HS-5 (cell line): ENCODE measurements at regions not wholly inside any gene's neighbourhood (a gene's known extent, or its start where the extent isn't known, plus 50 kb on each side); places are given as distances from the start of the nearest gene placed in this dataset.
"Not testable (repeated sequence)": the region's sequence is repeated elsewhere in the genome, so short reads cannot be mapped to it uniquely, and the experiment has no call there.

Experiments
- DNase-seq: peaks from one replicate; pipeline ENCODE4 v3.0.0-alpha.2; 2012; ENCODE audit warnings: low read depth

GRCh38 chr14:22152161-22152870, 436.7 kb downstream of the DAD1 start:
- no peak for DNase-seq

GRCh38 chr14:22151121-22151520, 437.9 kb downstream of the DAD1 start:
- DNase-seq = no peak

GRCh38 chr14:22149058-22149457, 440.0 kb downstream of the DAD1 start:
- DNase-seq = no peak

DNA sequence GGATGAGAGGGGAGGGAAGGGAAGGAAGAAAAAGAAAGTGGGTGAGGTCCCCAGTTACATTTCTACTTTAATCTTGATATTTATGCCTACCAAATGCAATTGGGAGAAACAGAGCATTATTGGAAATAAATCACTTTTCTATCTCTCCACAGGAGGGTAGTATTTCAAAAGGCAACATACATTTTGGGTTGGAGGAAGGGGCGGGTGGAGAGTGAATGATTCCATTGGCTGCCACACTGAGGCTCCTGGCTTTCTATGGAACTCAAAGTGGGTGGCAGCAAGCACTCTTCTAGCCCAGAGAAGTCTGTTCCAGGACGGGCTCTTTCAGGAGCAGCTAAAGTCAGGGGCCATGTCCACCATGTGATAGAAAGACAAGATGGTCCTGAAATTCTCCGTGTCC, 441.3 kb downstream of the DAD1 start:
- DNase-seq = no peak

DNA sequence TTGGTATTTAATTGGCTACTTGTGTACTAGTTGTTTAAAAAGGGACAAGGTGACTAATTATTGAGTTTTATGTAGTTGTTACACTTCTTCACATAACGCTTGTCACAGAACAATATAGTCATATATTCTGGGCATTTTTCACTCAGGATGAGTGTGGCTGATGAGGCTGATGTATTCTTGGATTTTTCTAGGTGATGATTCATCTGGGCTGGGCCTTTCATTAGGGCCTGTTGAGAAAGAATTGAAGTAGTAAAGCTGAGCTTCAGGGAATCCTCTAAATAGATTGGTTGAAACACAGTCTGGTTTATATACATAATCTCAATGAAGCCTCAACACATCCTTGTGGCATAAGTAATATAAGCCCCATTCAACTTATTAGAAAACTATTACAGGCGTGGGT, 445.7 kb downstream of the DAD1 start:
- no peak for DNase-seq

DNA sequence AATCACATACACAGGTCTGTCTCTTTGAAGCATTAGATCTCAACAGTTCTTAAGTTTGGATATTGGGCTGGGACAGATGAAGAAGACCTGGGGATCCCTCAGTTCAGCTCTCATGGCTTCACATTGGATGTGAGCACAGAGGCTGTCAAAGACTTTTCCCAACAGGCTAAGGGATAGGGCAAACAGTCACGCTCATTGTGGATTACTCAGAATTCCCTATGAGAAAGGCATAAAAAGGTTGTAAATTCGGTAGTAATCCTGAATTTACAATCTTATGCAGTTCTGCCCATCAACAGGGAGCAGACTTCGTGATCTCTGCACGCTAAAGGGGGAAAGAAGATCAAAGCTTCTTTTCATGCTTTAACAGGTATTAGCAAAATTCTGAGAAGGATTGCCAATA, 448.4 kb downstream of the DAD1 start:
- no peak for DNase-seq

- DNase-seq = no peak
These were observed 457.1 kb downstream of the DAD1 start for GRCh38 chr14:22131749-22132476.

DNA sequence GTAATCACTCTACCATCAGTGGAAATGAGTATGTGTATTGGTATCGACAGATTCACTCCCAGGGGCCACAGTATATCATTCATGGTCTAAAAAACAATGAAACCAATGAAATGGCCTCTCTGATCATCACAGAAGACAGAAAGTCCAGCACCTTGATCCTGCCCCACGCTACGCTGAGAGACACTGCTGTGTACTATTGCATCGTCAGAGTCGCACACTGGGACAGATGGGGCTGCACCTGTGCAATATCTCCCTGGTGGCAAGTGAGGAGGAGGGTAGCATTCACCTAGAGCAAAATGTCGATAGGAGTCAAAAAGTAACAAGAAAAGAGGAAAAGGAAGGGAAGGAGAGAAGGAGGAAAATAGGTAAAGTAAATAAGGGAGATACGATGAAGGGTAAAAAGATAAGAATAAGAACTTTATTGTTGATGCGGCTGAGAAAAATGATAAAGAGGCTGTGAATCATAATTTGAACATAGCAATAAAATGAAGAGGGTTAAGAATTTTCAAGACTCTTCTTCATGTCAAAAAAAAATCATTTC, 450.5 kb upstream of the OR4E1 start:
- DNase-seq = no peak

- DNase-seq = no peak
These were observed 449.4 kb upstream of the OR4E1 start for GRCh38 chr14:22122829-22123560.

GRCh38 chr14:22122227-22122818, 448.7 kb upstream of the OR4E1 start:
- no peak for DNase-seq

- DNase-seq = no peak
These were observed 445.4 kb upstream of the OR4E1 start for GRCh38 chr14:22118899-22119477.

DNA sequence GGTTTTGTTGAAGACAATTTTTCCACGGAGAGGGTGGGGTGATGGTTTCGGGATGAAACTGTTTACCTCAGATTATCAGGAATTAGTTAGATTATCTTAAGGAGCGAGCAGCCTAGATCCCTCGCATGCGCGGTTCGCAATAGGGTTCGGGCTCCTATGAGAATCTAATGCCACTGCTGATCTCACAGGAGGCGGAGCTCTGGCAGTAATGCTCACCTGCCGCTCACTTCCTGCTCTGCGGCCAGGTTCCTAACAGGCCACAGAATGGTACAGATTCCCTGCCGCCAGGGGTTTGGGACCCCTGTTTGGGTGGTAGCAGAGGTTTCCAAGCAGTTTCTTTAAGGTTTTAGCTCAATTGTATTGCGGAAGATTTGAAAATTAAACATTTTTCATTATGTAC, 439.8 kb upstream of the OR4E1 start:
- DNase-seq = no peak

DNA sequence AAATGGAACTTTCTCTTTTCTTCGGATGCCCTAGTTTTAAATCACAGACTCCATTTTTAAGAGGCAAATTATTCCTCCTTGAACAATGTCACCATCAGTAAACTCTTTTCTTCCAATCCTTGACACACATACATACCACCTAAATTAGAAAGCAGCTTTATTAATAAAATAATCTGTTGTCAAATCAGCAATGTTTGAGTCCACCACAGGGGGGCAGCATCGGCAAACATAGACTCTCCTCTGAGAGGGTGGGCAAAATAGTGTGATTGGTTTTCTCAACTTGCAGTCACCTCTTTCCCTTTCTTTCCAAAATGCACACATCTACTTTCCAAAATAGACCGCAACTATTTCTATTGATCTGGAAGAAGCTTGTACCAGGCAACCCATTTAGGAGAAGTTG, 438.4 kb upstream of the OR4E1 start:
- DNase-seq = no peak

GRCh38 chr14:22107753-22108152, 434.1 kb upstream of the OR4E1 start:
- DNase-seq = no peak

DNA sequence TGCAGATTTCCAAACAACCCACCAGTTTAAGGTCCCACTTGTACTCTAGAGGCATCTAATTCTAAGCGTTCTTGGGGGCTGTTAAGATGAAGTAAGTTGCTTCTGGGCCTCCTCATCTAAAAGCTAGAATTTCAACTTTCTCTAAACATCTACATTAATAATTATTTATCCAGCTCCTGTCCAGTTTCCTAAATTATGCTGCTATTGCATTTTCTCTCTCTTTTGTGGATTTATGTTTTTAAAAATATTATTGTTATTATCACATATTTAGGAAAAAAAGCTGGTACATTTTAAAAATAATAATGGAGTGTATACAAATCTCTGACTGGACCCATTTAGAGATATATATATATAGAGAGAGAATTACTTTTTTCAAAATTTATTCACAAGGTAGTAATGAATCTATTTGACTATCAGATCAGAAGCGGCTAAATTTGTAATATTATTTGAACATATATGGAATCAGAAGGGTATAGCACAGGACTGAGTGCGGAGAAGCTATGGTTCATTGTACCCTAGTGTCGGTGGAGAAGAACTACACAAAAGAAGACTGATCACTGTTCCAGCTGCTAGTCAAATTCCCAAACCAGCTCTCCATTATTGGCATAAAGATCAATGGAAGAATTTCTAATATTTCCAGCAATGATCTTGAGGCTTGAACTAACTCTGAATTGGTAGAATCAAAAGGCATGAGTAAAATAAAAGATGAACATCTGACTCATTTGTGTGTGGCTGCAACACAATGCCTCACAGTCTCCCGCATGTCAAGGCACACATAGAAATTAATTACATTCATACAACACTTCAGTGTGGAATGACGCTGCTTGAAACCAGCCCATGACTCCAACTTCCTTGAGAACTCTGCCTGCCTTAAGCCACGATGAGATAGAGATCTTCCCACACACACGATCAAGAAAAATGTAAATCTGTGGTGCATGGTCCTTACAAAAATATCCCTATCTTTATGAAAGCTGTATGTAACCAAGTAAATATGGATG, 433.4 kb upstream of the OR4E1 start:
- no peak for DNase-seq

DNA sequence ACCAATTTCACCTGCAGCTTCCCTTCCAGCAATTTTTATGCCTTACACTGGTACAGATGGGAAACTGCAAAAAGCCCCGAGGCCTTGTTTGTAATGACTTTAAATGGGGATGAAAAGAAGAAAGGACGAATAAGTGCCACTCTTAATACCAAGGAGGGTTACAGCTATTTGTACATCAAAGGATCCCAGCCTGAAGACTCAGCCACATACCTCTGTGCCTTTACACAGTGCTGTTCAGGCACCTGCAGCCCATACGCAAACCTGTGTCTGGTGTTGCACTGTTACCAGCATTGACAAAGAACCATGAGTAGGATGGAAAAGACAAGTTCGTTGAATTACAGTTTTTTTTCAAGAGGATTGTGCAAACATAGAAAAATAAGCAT, 432.0 kb upstream of the OR4E1 start:
- no peak for DNase-seq

DNA sequence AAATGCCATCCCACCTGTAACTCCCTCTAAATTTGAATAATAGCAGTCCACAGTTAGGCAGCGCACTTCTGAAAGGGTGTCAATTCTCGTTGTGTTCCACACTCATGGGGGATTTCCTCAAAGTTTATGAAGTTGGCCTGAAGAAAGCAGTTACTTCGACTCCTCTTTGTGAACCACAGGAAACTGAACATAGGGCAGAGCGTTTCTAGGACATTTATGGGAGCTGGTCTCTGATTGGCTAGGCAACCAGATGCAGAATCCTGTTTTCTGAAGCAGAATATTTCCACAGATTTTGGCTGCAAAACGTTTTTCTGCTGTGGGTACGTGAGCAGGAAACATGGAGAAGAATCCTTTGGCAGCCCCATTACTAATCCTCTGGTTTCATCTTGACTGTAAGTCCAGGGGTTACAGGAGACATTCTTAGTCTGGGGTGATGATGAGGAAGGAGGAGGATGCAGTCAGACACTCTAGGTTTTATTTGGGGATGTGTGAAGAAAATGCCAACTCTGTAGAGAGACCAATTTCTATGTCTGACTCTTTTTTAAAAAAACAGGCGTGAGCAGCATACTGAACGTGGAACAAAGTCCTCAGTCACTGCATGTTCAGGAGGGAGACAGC, 431.5 kb upstream of the OR4E1 start:
- DNase-seq = no peak

DNA sequence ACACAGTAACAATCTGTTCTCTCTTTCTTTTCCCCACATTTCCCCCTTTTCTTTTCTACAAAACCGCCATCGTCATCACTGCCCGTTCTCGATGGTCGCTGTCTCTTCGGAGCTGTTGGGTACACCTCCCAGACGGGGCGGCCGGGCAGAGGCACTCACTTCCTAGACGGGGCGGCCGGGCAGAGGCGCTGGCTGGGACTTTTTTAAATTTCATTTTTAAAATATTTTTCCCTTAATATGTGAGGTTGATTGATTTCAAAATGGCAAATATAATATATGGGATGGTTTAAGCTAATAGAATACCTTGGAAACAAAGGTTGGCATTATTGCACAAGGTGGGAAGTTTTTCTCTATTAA, 427.1 kb upstream of the OR4E1 start:
- DNase-seq = not testable (repeated sequence)

DNA sequence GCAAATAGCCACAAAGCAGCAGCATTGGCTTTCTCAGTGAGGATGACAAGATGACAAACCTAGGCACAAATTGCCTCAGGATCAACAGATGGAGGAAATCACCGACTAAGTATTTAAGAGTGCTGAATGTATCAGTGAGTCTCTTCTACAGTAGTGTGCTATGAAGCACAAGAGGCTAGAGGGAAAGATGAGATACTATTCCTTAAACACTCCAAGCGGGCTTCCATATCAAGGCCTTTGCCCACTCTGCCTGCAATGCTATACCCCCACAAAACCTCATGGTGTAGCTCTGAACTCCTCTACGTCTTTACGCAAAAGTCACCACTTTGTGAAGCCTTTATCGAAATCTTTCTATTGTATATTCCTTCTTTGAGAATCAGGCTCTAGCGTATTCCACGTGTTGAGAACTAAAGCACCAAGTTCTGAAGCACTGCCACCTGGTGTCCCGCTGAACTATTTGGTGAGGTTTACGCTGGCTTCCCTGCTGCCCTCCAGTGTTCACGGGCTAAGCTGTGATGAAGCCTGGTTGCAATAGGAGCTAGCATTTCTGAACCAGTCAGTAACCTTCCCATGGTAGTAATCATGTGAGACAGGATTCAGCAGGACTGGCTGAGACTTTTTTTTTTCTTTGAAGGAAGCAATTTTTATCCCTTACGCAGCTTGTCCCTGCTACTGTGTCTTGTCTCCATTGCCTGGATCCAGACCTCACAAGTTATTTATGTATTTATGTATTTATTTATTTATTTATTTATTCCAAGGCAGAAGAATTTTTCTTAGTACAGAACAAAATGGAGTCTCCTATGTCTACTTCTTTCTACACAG, 426.5 kb upstream of the OR4E1 start:
- DNase-seq = peak; percentile 6

- DNase-seq = no peak
These were observed 424.8 kb upstream of the OR4E1 start for GRCh38 chr14:22098435-22098834.
